Ureter (tissue), 1 donor: ENCODE measurements at regions not wholly inside any gene's neighbourhood (a gene's known extent, or its start where the extent isn't known, plus 50 kb on each side); places are given as distances from the start of the nearest gene placed in this dataset.
"Not testable (repeated sequence)": the region's sequence is repeated elsewhere in the genome, so short reads cannot be mapped to it uniquely, and the experiment has no call there.

Experiments
- DNase-seq: peaks from one replicate; pipeline ENCODE4 v3.0.0-alpha.2; 2020; ENCODE audit warnings: low spot score
- donor health status: DM: yes; HTN: yes; CAD: no.

DNA sequence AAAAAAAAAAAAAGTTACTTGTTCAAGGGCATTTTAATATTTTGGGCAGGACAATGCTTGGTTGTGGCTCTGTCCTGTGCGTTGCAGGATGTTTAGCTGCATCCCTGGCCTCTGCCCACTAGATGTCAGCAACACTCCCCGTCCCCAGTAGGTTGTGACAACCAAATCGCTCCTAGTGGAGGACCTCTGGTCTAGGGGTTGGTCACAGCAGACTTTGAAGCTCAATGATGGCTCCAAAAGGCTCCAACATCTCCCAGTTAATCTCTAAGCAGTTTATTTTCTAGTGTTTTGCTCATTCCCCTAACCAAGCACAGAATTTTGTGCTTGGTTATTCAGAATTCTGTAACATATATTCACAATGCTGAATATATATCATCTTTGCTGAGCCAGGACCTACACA lies 67.0 kb downstream of the CHRNA1 start:
- no peak for DNase-seq

- DNase-seq, result no peak
Measured at GRCh38 chr2:174694920-174695319, 69.4 kb downstream of the CHRNA1 start.

DNA sequence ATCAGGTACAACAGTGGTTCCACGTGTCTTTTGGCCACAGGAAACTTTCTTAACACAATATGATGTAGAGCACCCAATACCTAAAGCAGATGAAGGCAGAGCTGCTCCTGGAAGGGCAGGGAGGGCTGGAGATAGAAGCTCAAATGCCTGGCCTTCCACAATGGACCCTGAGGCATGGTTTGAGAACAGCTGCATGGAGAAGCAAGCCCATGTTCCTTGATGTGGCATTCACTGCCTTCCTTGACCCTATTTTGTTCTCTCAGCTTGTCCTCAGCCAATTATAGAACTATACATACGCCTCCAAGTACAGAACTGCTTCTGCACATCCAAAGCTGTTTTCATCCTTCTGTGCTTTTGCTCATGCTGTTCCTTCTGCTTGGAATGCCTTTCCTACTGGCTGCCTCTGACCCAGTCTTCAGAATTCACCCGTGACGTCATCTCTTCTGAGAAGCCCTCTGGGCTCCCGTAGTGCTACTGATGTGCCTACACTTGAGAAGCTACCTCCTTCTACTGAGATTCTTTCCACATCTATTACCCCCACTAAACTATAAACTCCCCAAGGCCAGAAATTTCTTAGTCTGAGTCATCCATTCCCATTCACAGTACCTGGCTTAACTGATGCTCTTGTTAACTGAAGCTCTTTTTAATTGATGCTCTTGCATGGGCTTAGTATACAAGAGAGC lies 69.9 kb downstream of the CHRNA1 start:
- DNase-seq, result no peak

DNA sequence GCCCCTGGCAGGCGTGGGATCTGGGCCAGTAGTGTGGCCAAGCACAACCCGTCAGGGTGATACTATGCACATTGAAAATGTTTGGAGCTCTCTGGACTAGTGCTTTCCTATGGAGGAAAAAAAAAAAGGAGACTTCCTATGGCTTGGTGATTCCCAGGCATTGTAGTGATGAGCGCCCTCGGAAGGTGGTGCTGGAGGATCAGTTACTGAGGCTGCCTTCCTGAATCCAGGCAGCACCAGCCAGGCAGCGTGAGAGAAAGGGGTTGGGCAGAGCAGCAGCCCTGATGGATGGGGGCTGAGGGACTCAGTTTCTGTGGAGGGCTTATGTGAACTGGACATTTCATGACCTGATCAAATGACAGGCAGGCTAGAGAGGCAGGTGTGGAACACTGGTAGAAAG lies 70.9 kb downstream of the CHRNA1 start:
- DNase-seq, result no peak

DNA sequence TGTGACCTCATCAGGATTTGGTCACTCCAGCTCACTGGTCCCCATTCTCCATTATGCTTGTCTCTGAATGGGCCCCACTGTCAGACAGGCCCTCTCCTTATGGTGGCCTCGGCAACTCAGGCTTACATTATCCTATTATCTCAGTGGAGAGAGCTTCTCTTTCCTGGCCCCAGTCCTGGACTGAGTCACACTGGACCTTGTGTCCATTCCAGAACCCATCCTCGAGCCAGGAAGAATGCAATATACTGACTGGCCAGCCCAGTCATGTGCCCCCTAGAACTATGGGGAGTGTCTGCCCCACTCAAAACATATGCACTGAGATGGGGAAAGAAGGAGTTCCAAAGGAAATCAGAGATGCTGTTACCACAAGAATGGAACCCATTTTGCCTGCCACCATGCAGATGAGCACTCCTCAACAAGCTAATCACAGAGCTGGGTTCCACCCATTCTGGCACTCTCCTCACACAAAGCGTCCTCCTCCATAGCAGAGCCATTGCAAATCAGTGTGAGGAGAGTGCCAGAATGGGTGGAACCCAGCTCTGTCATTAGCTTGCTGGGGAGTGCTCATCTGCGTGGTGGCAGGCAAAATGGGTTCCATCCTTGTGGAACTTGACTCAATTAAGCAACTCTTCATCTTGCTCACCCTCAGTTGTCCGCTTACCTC lies 71.9 kb downstream of the CHRNA1 start:
- DNase-seq, result no peak

DNA sequence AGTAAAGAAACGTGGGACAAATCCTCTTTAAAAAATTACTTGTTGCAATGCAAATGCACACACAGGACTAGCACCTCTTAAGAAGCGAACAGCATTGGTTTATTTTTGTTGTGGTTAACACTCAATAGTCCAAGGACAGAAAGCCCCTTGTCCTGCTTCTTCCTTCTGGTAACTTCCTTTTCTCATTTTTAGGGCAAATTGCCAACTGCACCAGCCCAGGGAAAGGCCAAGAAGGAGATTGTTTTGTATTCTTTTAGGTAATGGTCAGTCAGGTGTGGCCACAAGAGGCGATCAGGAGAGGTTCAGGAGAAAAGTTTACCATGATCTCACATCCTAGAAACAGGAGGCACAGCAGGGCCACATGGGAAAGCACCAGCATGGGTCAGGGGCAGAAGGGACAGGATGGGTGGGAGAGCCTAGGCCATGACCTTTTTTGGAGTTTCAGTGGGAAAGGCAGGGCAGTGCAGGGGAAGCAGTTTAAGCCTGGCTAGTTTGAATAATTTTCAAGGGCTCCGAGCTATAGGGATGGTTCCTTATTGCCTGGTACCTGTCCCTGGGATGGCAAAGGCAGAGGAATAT lies 73.0 kb downstream of the CHRNA1 start:
- DNase-seq, result no peak

DNA sequence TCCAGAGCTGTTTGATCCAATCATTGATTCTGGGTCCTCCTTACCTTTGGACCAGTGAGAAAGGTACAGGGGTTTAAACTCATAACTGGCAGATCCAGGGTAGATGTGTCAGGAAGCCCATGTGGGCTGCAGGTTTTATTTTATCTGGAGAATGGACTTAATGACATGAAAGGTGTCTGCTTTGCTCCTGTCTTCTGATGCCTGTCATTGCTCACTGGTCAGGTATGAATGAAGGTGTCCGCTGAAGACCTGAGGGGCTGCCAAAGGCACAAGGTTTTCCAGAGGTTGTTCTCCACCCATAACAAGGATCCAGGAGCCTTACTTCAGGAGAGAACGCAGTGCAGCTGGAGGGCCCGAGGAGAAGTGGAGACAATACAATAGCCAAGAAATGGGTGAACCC lies 74.2 kb downstream of the CHRNA1 start:
- DNase-seq, result no peak

GRCh38 chr2:174688079-174688478 lies 76.2 kb downstream of the CHRNA1 start:
- DNase-seq, result no peak

GRCh38 chr2:174686430-174686829 lies 77.8 kb downstream of the CHRNA1 start:
- no peak for DNase-seq

- DNase-seq, result no peak
Measured at GRCh38 chr2:174683392-174683759, 80.9 kb downstream of the CHRNA1 start.

DNA sequence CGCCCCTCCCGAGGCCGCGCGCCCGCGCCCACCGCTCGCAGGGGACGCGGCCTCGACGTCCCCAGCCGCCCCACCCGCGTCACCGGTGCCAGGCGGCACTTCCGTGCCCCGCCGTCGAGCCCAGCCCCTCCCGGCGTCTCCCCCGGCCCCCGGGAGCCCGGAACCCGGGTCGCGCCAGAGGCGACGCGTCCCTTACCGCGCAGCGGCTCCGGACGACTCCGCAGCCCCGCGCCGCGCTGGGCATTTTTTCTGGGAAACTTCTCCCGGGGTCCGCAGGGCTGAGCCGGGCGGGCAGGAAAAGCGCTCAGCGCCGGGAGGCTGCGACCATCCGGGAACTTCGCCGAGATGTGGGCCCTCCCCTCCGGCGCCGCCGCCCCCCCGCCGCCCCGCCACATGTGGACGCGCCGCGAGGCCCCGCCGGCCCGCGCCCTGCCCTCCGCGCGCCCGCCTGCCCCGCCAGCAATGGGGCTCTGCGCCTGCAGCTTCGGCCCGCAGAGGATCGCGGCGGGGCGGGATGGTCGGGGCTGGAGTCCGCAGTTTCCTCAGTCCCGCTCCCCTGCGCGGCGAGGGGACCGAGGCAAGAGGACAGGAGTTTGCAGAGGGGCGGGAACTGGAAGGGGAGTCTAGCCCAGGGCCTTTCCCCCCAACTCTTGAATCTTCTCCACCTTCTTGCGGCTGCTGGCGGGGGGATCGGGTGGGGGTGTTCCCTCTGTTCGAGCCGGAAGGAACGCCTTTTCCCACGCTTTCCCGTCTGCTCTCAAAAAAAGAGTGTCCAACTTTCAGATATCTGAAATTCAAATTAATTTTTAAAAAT lies 81.5 kb downstream of the CHRNA1 start:
- DNase-seq, result peak; percentile 68

DNA sequence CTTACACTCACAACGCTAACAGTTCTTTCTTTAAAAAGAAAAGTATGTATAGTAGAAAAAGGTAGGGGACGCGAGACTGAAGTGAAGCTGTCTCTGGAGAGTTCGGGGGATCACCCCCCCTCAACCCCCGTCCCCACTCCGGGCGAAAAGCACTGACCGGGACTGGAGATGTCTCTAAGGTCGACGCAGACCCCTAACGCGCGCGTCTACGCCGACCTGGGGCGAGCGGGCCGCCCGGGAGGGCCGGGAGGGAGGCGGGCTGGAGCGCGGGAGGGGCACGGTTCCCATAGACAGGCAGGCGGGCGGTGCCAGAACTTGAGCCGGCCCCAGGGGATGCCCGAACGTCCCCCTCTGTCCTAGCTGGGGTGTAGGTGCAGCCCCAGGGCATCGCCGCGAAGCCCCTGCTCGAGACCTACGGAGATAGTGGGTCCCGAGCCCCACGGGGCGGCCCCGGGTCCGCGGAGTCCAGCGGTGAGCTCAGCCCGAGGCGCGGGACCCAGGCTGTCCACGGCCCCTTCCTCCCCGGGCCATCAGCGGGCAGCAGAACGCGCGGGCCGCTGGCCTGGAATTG lies 82.2 kb downstream of the CHRNA1 start:
- DNase-seq, result no peak

DNA sequence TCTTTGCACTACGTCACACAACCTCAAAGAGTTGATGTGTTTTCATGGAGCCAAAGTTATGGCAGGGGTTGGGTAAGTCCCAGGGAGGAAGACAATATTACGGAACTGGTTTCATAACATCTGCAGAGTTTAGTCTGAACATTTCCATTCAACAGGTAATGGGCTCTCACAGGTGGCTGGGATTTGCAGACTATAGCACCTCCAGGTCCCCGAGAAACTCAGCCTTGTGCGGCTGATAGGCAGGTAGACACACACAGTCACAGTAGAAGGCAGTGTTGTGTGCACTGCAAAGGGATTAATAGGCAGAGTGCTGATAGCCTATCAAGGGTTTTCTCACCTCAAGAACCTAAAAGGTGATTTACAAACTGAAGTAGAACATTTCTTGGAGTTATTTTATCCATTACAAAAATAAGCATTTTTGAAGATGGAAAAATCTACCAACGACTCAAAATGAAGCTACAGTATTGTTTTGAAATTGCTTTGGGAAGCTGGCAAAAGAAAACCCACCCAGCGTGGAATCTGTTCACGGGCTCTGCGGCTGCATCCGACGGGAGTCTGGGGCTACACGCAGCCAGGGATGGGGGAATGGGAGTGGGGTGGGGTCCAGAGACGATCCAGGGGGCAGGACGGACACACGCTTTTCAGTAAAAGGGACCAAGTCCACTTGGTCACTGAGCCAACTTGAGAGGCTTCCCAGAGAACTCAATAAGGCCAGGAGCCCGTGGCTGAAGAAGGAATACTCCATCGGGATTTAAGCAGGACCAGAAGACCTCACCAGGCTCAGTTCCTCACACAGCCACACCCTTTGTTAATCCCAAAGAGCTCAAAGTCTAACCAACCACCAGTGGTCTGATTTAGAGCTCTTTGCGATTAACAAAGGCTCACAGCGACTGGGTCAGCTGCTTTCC lies 82.9 kb downstream of the CHRNA1 start:
- DNase-seq, result no peak

GRCh38 chr2:174680221-174680620 lies 82.6 kb upstream of the WIPF1 start:
- DNase-seq, result no peak

GRCh38 chr2:174678395-174678794 lies 80.8 kb upstream of the WIPF1 start:
- DNase-seq, result no peak

- no peak for DNase-seq
Measured at GRCh38 chr2:174675615-174676014, 78.0 kb upstream of the WIPF1 start.

DNA sequence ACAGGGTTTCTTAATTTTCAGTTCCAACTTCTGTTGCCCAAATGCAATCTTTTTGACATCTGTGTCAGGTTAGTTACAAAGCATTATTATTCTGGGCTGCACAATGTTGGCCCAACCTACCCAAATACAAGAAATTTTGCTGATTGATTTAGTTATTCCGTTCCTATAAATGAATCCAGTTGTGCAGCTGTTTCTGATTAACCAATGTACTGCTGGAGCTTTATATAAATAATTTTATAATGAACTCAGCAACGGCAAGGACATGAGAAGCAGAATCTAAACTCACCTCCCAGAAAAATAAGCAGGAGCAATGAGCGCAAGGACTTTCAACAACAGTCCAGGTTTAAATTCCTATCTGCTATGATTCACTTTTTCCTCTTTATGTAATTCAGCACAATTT lies 76.3 kb upstream of the WIPF1 start:
- DNase-seq, result no peak

- no peak for DNase-seq
Measured at GRCh38 chr2:174673440-174673839, 75.8 kb upstream of the WIPF1 start.

DNA sequence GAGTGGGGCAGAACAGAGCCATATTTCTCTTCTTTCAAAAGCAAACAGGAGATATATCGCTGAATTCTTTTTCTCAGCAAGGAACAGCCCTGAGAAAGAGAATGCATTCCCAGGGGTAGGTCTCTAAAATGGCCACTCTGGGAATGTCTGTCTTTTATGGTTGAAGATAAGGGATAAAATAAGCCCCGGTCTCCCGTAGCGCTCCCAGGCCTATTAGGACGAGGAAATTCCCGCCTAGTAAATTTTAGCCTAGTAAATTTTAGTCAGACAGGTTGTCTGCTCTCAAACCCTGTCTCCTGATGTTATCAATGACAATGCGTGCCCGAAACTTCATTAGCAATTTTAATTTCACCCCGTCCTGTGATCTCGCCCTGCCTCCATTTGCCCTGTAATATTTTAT lies 73.9 kb upstream of the WIPF1 start:
- not testable (repeated sequence) for DNase-seq

DNA sequence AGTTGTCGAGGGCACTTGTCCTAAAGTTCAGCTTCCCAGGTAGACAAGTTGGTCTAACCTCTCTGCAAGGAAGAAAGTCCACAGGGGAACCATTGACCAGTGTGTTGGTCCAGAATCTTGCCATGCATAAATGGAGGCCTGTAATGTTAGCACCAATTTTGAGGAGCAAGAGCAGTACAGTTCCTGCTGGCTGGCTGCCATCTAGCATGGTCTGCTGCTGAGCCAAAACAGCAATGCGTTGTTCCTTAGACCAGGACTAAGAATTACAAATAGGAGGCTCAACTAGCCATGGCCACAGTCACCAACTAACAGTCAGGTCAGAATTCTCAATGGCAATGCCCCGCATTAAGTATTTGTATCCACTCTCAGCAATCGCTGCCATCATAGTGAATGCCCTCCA lies 72.8 kb upstream of the WIPF1 start:
- DNase-seq, result no peak

- DNase-seq, result no peak
Measured at GRCh38 chr2:174669336-174669735, 71.7 kb upstream of the WIPF1 start.
